ENCODE measurements at regions not wholly inside any gene's neighbourhood (a gene's known extent, or its start where the extent isn't known, plus 50 kb on each side); places are given as distances from the start of the nearest gene placed in this dataset.

GRCh38 chr1:88134983-88135921, 548.8 kb upstream of the PKN2 start:
- no peak for DNase-seq
- H3K4me1 Mint-ChIP-seq: no peaks in the 10 kb centered on the region
- H3K9me3 Mint-ChIP-seq: no peaks in the 10 kb centered on the region
- peaks cover 3% of the 10 kb centered on the region for H3K27me3 Mint-ChIP-seq
- no peaks in the 10 kb centered on the region for H3K36me3 Mint-ChIP-seq
- H3K27ac Mint-ChIP-seq: no peak overlapping the region
- H3K4me3 Mint-ChIP-seq: no peak overlapping the region

GRCh38 chr1:88139633-88140032, 544.4 kb upstream of the PKN2 start:
- no peak overlapping the region for H3K4me3 Mint-ChIP-seq
- peaks cover 4% of the 10 kb centered on the region for H3K4me1 Mint-ChIP-seq
- no peak for DNase-seq
- no peaks in the 10 kb centered on the region for H3K36me3 Mint-ChIP-seq
- no peak overlapping the region for H3K27ac Mint-ChIP-seq
- no peaks in the 10 kb centered on the region for H3K9me3 Mint-ChIP-seq
- peaks cover 7% of the 10 kb centered on the region for H3K27me3 Mint-ChIP-seq

- H3K9me3 Mint-ChIP-seq: no peaks in the 10 kb centered on the region
- no peak overlapping the region for H3K4me3 Mint-ChIP-seq
- DNase-seq: no peak
- H3K27ac Mint-ChIP-seq: no peak overlapping the region
- H3K4me1 Mint-ChIP-seq: peaks cover 4% of the 10 kb centered on the region
- H3K27me3 Mint-ChIP-seq: peaks cover 13% of the 10 kb centered on the region
- H3K36me3 Mint-ChIP-seq: no peaks in the 10 kb centered on the region
These were observed 543.7 kb upstream of the PKN2 start for GRCh38 chr1:88140325-88140724.

- H3K4me1 Mint-ChIP-seq: peaks cover 4% of the 10 kb centered on the region
- H3K27me3 Mint-ChIP-seq: peaks cover 15% of the 10 kb centered on the region
- DNase-seq: no peak
- no peak overlapping the region for H3K4me3 Mint-ChIP-seq
- no peaks in the 10 kb centered on the region for H3K36me3 Mint-ChIP-seq
- no peak overlapping the region for H3K27ac Mint-ChIP-seq
- no peaks in the 10 kb centered on the region for H3K9me3 Mint-ChIP-seq
These were observed 542.5 kb upstream of the PKN2 start for GRCh38 chr1:88141499-88142074.

GRCh38 chr1:88145752-88146151, 538.3 kb upstream of the PKN2 start:
- Mint-ChIP-seq H3K9me3 (no peaks in the 10 kb centered on the region), H3K4me3 (no peak overlapping the region), H3K36me3 (no peaks in the 10 kb centered on the region), H3K27ac (no peak overlapping the region), H3K27me3 (peaks cover 15% of the 10 kb centered on the region), H3K4me1 (peaks cover 4% of the 10 kb centered on the region)
- no peak for DNase-seq

GRCh38 chr1:88149686-88150085, 534.4 kb upstream of the PKN2 start:
- no peak overlapping the region for H3K4me3 Mint-ChIP-seq
- no peaks in the 10 kb centered on the region for H3K9me3 Mint-ChIP-seq
- DNase-seq: no peak
- H3K36me3 Mint-ChIP-seq: no peaks in the 10 kb centered on the region
- no peak overlapping the region for H3K27ac Mint-ChIP-seq
- H3K4me1 Mint-ChIP-seq: no peaks in the 10 kb centered on the region
- peaks cover 8% of the 10 kb centered on the region for H3K27me3 Mint-ChIP-seq

- H3K27ac Mint-ChIP-seq: no peak overlapping the region
- DNase-seq: no peak
- H3K27me3 Mint-ChIP-seq: peaks cover 2% of the 10 kb centered on the region
- no peaks in the 10 kb centered on the region for H3K9me3 Mint-ChIP-seq
- no peak overlapping the region for H3K4me3 Mint-ChIP-seq
- H3K4me1 Mint-ChIP-seq: no peaks in the 10 kb centered on the region
- H3K36me3 Mint-ChIP-seq: no peaks in the 10 kb centered on the region
These were observed 533.7 kb upstream of the PKN2 start for GRCh38 chr1:88150330-88150729.

GRCh38 chr1:88163187-88163586, 520.9 kb upstream of the PKN2 start:
- Mint-ChIP-seq H3K4me1 (no peaks in the 10 kb centered on the region), H3K9me3 (no peaks in the 10 kb centered on the region), H3K27ac (no peak overlapping the region), H3K4me3 (no peak overlapping the region), H3K27me3 (peaks cover 9% of the 10 kb centered on the region), H3K36me3 (no peaks in the 10 kb centered on the region)
- DNase-seq: no peak

GRCh38 chr1:88168126-88168525, 515.9 kb upstream of the PKN2 start:
- H3K27ac Mint-ChIP-seq: no peak overlapping the region
- peaks cover 12% of the 10 kb centered on the region for H3K27me3 Mint-ChIP-seq
- no peak for DNase-seq
- H3K36me3 Mint-ChIP-seq: no peaks in the 10 kb centered on the region
- H3K4me1 Mint-ChIP-seq: no peaks in the 10 kb centered on the region
- no peaks in the 10 kb centered on the region for H3K9me3 Mint-ChIP-seq
- no peak overlapping the region for H3K4me3 Mint-ChIP-seq

- Mint-ChIP-seq H3K4me1 (no peaks in the 10 kb centered on the region), H3K27me3 (peaks cover 12% of the 10 kb centered on the region), H3K27ac (no peak overlapping the region), H3K4me3 (no peak overlapping the region), H3K9me3 (no peaks in the 10 kb centered on the region), H3K36me3 (no peaks in the 10 kb centered on the region)
- DNase-seq: no peak
These were observed 514.9 kb upstream of the PKN2 start for GRCh38 chr1:88169139-88169538.

GRCh38 chr1:88169939-88170338, 514.1 kb upstream of the PKN2 start:
- peaks cover 12% of the 10 kb centered on the region for H3K27me3 Mint-ChIP-seq
- no peak overlapping the region for H3K4me3 Mint-ChIP-seq
- no peaks in the 10 kb centered on the region for H3K36me3 Mint-ChIP-seq
- no peak for DNase-seq
- no peak overlapping the region for H3K27ac Mint-ChIP-seq
- H3K4me1 Mint-ChIP-seq: no peaks in the 10 kb centered on the region
- no peaks in the 10 kb centered on the region for H3K9me3 Mint-ChIP-seq

GRCh38 chr1:88175120-88175630, 508.9 kb upstream of the PKN2 start:
- no peaks in the 10 kb centered on the region for H3K9me3 Mint-ChIP-seq
- no peak for DNase-seq
- no peaks in the 10 kb centered on the region for H3K4me1 Mint-ChIP-seq
- H3K27ac Mint-ChIP-seq: no peak overlapping the region
- peaks cover 7% of the 10 kb centered on the region for H3K27me3 Mint-ChIP-seq
- no peak overlapping the region for H3K4me3 Mint-ChIP-seq
- H3K36me3 Mint-ChIP-seq: no peaks in the 10 kb centered on the region

GRCh38 chr1:88175631-88176226, 508.3 kb upstream of the PKN2 start:
- no peaks in the 10 kb centered on the region for H3K4me1 Mint-ChIP-seq
- no peak overlapping the region for H3K4me3 Mint-ChIP-seq
- no peaks in the 10 kb centered on the region for H3K36me3 Mint-ChIP-seq
- no peaks in the 10 kb centered on the region for H3K9me3 Mint-ChIP-seq
- peaks cover 7% of the 10 kb centered on the region for H3K27me3 Mint-ChIP-seq
- DNase-seq: no peak
- H3K27ac Mint-ChIP-seq: no peak overlapping the region

- Mint-ChIP-seq H3K27me3 (peaks cover 7% of the 10 kb centered on the region), H3K36me3 (no peaks in the 10 kb centered on the region), H3K4me3 (no peak overlapping the region), H3K4me1 (no peaks in the 10 kb centered on the region), H3K27ac (no peak overlapping the region), H3K9me3 (no peaks in the 10 kb centered on the region)
- no peak for DNase-seq
These were observed 504.1 kb upstream of the PKN2 start for GRCh38 chr1:88179943-88180342.

- Mint-ChIP-seq H3K4me3 (no peak overlapping the region), H3K36me3 (no peaks in the 10 kb centered on the region), H3K4me1 (no peaks in the 10 kb centered on the region), H3K27ac (no peak overlapping the region), H3K9me3 (no peaks in the 10 kb centered on the region), H3K27me3 (peaks cover 7% of the 10 kb centered on the region)
- peak; percentile 56 for DNase-seq
These were observed 503.5 kb upstream of the PKN2 start for GRCh38 chr1:88180449-88181108.
